HG03280 (cell line): ENCODE measurements at regions not wholly inside any gene's neighbourhood (a gene's known extent, or its start where the extent isn't known, plus 50 kb on each side); places are given as distances from the start of the nearest gene placed in this dataset.

Experiments used
- ATAC-seq: cut with Tn5 transposase; IDR thresholded peaks from one replicate; pipeline ENCODE4 v1.9.1; 2021; ENCODE audit warnings: mild to moderate bottlenecking, moderate library complexity; ENCODE audit not compliant: unreplicated experiment

- no peak for ATAC-seq
Measured at GRCh38 chr6:17047889-17048288, 54.0 kb upstream of the STMND1 start.

- ATAC-seq = no peak
Measured at GRCh38 chr6:17045581-17046322, 56.1 kb upstream of the STMND1 start.

GRCh38 chr6:17043148-17043522, 58.7 kb upstream of the STMND1 start:
- no peak for ATAC-seq

GRCh38 chr6:17042422-17043147, 59.3 kb upstream of the STMND1 start:
- no peak for ATAC-seq

- ATAC-seq = no peak
Measured at GRCh38 chr6:17039266-17039665, 62.6 kb upstream of the STMND1 start.

- no peak for ATAC-seq
Measured at GRCh38 chr6:17038316-17038715, 63.5 kb upstream of the STMND1 start.

- no peak for ATAC-seq
Measured at GRCh38 chr6:17036065-17036393, 65.8 kb upstream of the STMND1 start.

- no peak for ATAC-seq
Measured at GRCh38 chr6:17035257-17036064, 66.4 kb upstream of the STMND1 start.

- ATAC-seq = no peak
Measured at GRCh38 chr6:17033746-17034145, 68.1 kb upstream of the STMND1 start.

- ATAC-seq = no peak
Measured at GRCh38 chr6:17032988-17033634, 68.7 kb upstream of the STMND1 start.

GRCh38 chr6:17032590-17032987, 69.3 kb upstream of the STMND1 start:
- no peak for ATAC-seq

GRCh38 chr6:17031961-17032360, 69.9 kb upstream of the STMND1 start:
- no peak for ATAC-seq

- no peak for ATAC-seq
Measured at GRCh38 chr6:17027441-17027840, 74.4 kb upstream of the STMND1 start.

GRCh38 chr6:17022604-17023003, 79.2 kb upstream of the STMND1 start:
- no peak for ATAC-seq

GRCh38 chr6:17021539-17021889, 80.3 kb upstream of the STMND1 start:
- ATAC-seq = no peak

GRCh38 chr6:17020889-17021538, 80.8 kb upstream of the STMND1 start:
- no peak for ATAC-seq

- ATAC-seq = no peak
Measured at GRCh38 chr6:17018425-17018824, 83.4 kb upstream of the STMND1 start.

GRCh38 chr6:17017416-17017815, 84.4 kb upstream of the STMND1 start:
- ATAC-seq = no peak

- ATAC-seq = no peak
Measured at GRCh38 chr6:17015551-17016381, 86.1 kb upstream of the STMND1 start.

- ATAC-seq = no peak
Measured at GRCh38 chr6:17015144-17015543, 86.7 kb upstream of the STMND1 start.
